Lung (tissue), 11 donors: ENCODE measurements at regions not wholly inside any gene's neighbourhood (a gene's known extent, or its start where the extent isn't known, plus 50 kb on each side); places are given as distances from the start of the nearest gene placed in this dataset.

Experiments
- ATAC-seq: fragments of 200-7000 bp; cut with Tn5 transposase; one replicate; pipeline ENCODE4 v1.9.1; 2020; ENCODE audit warnings: moderate number of reproducible peaks; ENCODE audit not compliant: insufficient read depth, low FRiP score
- DNase-seq, 3 donors: peaks; one replicate each; pipeline ENCODE4 v3.0.0-alpha.2; 2013 to 2017
- H3K27ac ChIP-seq, 2 donors: one replicate each; pipeline ENCODE4 v1.5.1; 2013; ENCODE audit warnings: mild to moderate bottlenecking in 2 of 2, moderate library complexity in 2 of 2, control low read depth in 1 of 2, inconsistent platforms in 1 of 2, low read depth in 1 of 2, low read length in 1 of 2
- H3K27me3 ChIP-seq, 3 donors: one replicate each; pipeline ENCODE4 v1.5.1; 2013; ENCODE audit warnings: low read length in 2 of 3; ENCODE audit not compliant: control insufficient read depth in 3 of 3, insufficient read depth in 3 of 3
- H3K36me3 ChIP-seq, 4 donors: one replicate each; pipeline ENCODE4 v1.5.1; 2013; ENCODE audit warnings: low read length in 4 of 4, mild to moderate bottlenecking in 1 of 4, moderate library complexity in 1 of 4; ENCODE audit not compliant: control insufficient read depth in 4 of 4, insufficient read depth in 4 of 4
- H3K4me1 ChIP-seq, 5 donors: one replicate each; pipeline ENCODE4 v1.5.1; 2013; ENCODE audit warnings: low read length in 5 of 5, mild to moderate bottlenecking in 2 of 5, moderate library complexity in 1 of 5; ENCODE audit not compliant: control insufficient read depth in 5 of 5, insufficient read depth in 5 of 5
- H3K4me3 ChIP-seq: one replicate; pipeline ENCODE4 v1.5.1; 2013; ENCODE audit warnings: mild to moderate bottlenecking, control low read depth, moderate library complexity
- H3K9ac ChIP-seq, 2 donors: one replicate each; pipeline ENCODE4 v1.5.1; 2013; ENCODE audit warnings: low read length in 2 of 2, control low read depth in 1 of 2; ENCODE audit not compliant: insufficient read depth in 1 of 2
- H3K9me3 ChIP-seq, 4 donors: one replicate each; pipeline ENCODE4 v1.5.1; 2013; ENCODE audit warnings: low read length in 3 of 4, mild to moderate bottlenecking in 1 of 4, moderate library complexity in 1 of 4; ENCODE audit not compliant: control insufficient read depth in 4 of 4, insufficient read depth in 3 of 4
- WGBS, 2 donors: extraction: QIAGEN DNeasy Blood & Tissue Kit; methylation state at CpG; one replicate each; pipeline ENCODE4 v1.1.7; 2013; 5-methylcytosine and 5-hydroxymethylcytosine counted together
- TF ChIP-seq, protein P1 (sequence below): IDR thresholded peaks from 2 replicates; pipeline ENCODE4 v1.5.1; 2012; ENCODE audit warnings: mild to moderate bottlenecking; ENCODE audit errors: control extremely low read depth, extremely low read depth
- donor health status: control.
- donor health status: control.
- donor health status: Bipolar disorder and iron deficiency.
- donor health status: healthy.
- donor health status: DM: yes; HTN: yes; CAD: no.

DNA sequence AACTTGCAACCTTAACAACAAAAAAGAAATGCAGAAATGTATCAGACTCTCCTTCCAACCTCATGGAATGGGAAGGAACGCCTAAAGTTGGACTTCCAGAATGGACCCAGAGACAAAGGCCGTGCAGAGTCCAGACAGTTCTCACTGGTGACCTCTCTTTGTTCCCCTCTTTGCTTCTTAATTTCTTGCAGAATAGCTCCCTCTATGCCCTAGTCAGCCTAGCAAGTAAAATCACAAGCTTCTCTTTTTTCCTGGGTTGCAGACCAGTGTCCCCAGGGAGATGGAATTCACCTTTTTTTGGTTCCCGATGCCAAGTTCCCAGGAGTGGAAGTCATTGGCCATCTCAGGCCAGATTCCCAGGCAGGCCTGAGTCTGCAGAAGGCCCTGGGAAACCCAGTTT, 278.0 kb downstream of the CCSER2 start:
- no peak for ATAC-seq
- H3K27me3 ChIP-seq, result peaks cover 0 to 6% (median 0%) of the 10 kb centered on the region in 3 donors
- DNase-seq, result no peak
- 79 to 83% methylated on average over 3 of the region's 3 CpGs for WGBS, 2 donors
- H3K9ac ChIP-seq, result no peak overlapping the region
- TF ChIP-seq, protein P1, sequence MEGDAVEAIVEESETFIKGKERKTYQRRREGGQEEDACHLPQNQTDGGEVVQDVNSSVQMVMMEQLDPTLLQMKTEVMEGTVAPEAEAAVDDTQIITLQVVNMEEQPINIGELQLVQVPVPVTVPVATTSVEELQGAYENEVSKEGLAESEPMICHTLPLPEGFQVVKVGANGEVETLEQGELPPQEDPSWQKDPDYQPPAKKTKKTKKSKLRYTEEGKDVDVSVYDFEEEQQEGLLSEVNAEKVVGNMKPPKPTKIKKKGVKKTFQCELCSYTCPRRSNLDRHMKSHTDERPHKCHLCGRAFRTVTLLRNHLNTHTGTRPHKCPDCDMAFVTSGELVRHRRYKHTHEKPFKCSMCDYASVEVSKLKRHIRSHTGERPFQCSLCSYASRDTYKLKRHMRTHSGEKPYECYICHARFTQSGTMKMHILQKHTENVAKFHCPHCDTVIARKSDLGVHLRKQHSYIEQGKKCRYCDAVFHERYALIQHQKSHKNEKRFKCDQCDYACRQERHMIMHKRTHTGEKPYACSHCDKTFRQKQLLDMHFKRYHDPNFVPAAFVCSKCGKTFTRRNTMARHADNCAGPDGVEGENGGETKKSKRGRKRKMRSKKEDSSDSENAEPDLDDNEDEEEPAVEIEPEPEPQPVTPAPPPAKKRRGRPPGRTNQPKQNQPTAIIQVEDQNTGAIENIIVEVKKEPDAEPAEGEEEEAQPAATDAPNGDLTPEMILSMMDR, result no peak
- H3K4me1 ChIP-seq, result no peaks in the 10 kb centered on the region
- no peak overlapping the region for H3K27ac ChIP-seq
- no peaks in the 10 kb centered on the region for H3K9me3 ChIP-seq
- H3K36me3 ChIP-seq, result no peaks in the 10 kb centered on the region
- H3K4me3 ChIP-seq, result no peak overlapping the region

DNA sequence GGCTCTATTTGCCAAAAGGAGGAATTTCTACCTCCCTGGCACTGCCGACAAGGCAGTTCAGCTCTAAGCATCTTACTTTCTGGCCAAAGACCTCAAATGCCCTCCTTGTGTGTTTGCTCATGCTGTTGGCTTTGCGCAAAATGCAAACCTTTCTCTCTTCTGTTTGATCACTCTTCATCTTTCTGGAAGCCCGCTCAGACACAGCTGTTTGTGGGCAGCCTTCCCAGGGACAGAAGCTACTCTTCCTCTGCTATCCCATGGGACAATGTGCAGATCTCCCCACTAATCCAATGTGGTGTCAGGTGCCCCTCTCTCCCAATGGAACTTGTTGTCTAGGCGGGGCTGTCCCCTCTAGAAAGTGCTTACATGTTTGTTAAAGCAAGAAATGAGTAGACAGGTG, 278.7 kb downstream of the CCSER2 start:
- H3K27me3 ChIP-seq, result peaks cover 0 to 6% (median 0%) of the 10 kb centered on the region in 3 donors
- ATAC-seq (no peak), DNase-seq (no peak)
- H3K9me3 ChIP-seq, result no peaks in the 10 kb centered on the region
- TF ChIP-seq, protein P1, result no peak
- H3K4me3 ChIP-seq, result no peak overlapping the region
- no peaks in the 10 kb centered on the region for H3K36me3 ChIP-seq
- no peak overlapping the region for H3K27ac ChIP-seq
- 59 to 77% methylated on average over 4 of the region's 4 CpGs for WGBS, 2 donors
- no peaks in the 10 kb centered on the region for H3K4me1 ChIP-seq
- no peak overlapping the region for H3K9ac ChIP-seq

DNA sequence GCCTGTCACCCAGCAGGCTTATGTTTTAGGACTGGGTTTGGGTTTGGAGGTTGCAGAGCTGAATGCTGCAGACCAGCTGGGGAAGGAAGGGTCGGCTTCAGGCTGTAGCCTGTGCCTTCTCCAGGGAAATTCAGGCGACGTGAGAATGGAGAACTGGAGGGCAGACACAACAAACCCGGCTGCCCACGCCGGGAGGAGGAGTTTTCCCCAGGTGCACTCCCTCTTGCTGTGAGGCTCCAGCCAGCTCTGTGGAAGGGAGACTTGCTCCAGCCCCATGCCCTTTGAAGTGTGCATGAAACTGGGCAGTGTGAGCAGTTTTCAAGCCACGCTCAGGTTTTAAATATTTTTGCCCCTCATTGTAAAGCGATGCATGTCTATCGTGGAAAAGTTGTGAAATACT, 279.1 kb downstream of the CCSER2 start:
- DNase-seq (no peak), ATAC-seq (no peak)
- H3K4me3 ChIP-seq, result no peak overlapping the region
- no peak overlapping the region for H3K27ac ChIP-seq
- no peaks in the 10 kb centered on the region for H3K36me3 ChIP-seq
- TF ChIP-seq, protein P1, result no peak
- WGBS, 2 donors, result 30 to 40% methylated on average over 9 of the region's 9 CpGs
- H3K27me3 ChIP-seq, result peaks cover 0 to 6% (median 0%) of the 10 kb centered on the region in 3 donors
- no peaks in the 10 kb centered on the region for H3K9me3 ChIP-seq
- no peaks in the 10 kb centered on the region for H3K4me1 ChIP-seq
- H3K9ac ChIP-seq, result no peak overlapping the region

- TF ChIP-seq, protein P1, result no peak
- no peaks in the 10 kb centered on the region for H3K9me3 ChIP-seq
- no peak overlapping the region for H3K9ac ChIP-seq
- H3K36me3 ChIP-seq, result no peaks in the 10 kb centered on the region
- no peak for DNase-seq
- H3K4me3 ChIP-seq, result no peak overlapping the region
- H3K27ac ChIP-seq, result no peak overlapping the region
- peaks cover 0 to 6% (median 0%) of the 10 kb centered on the region in 3 donors for H3K27me3 ChIP-seq
- WGBS, 2 donors, result 80 to 84% methylated on average over 4 of the region's 4 CpGs
- no peak for ATAC-seq
- no peaks in the 10 kb centered on the region for H3K4me1 ChIP-seq
These were observed 279.7 kb downstream of the CCSER2 start for GRCh38 chr10:84608126-84608525.
